Urinary bladder (tissue), 3 donors: ENCODE measurements at regions not wholly inside any gene's neighbourhood (a gene's known extent, or its start where the extent isn't known, plus 50 kb on each side); places are given as distances from the start of the nearest gene placed in this dataset.
A peak's percentile ranks its signal among the peaks of the same experiment; 100 is the strongest.
"Not testable (repeated sequence)": the region's sequence is repeated elsewhere in the genome, so short reads cannot be mapped to it uniquely, and the experiment has no call there.

ENCODE experiments used
- DNase-seq: peaks from one replicate; pipeline ENCODE4 v3.0.0-alpha.2; 2015; ENCODE audit errors: extremely low spot score
- H3K27ac ChIP-seq: one replicate; pipeline ENCODE4 v1.5.1; 2013; ENCODE audit warnings: low read depth, mild to moderate bottlenecking, moderate library complexity
- H3K36me3 ChIP-seq: one replicate; pipeline ENCODE4 v1.6.1; 2013; ENCODE audit warnings: mild to moderate bottlenecking, moderate library complexity; ENCODE audit not compliant: insufficient read depth
- H3K4me1 ChIP-seq: one replicate; pipeline ENCODE4 v1.6.1; 2013; ENCODE audit warnings: mild to moderate bottlenecking, moderate library complexity; ENCODE audit not compliant: insufficient read depth
- H3K4me3 ChIP-seq: one replicate; pipeline ENCODE4 v1.5.1; 2013; ENCODE audit warnings: low read depth, low read length
- WGBS: extraction: QIAGEN DNeasy Blood & Tissue Kit; methylation state at CpG from one replicate; pipeline ENCODE4 v1.1.7; 2013; 5-methylcytosine and 5-hydroxymethylcytosine counted together
- donor health status: healthy with polysubstance abuse.
- donor health status: healthy.

DNA sequence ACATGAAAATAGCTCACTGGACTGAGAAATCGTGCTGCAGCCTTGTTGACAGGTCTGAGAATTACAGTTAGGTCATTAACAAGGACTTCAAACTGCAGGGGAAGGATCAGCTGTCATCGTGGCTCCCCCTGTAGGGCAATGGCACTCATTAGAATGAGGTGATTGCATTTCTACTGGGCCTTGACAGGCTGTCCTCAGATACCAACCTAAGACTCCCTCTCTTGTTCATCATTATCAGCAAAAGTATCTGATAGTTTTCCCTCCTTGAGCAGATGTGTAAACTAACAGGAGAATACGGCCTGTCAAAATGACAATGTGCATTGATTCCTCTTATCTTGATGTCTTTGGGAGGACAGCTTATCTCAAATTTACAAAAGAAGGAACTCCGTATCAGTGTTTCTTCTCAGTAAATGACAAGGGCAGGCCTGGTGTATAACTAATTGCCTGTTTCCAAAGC, 648.5 kb upstream of the LRRN3 start:
- H3K4me1 ChIP-seq = no peaks in the 10 kb centered on the region
- 37% methylated on average over 4 of the region's 4 CpGs for WGBS
- H3K4me3 ChIP-seq = no peak overlapping the region

DNA sequence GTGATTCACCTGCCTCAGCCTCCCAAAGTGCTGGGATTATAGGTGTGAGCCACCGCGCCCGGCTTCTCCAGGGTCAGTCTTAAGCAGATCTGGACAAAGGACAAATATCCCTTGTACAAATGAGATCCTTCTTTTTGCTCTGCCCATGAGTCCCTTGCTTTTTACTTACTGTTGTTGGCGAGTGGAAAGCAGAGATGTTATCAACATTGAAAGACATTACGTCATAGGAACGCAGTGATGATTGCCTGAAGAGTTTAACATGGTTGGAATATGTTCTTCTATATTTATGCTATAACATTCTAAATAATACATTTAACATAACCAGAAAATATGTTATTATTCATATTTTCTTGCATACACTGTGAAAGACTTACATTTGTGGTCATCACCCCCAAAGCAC, 644.3 kb upstream of the LRRN3 start:
- Histone ChIP-seq H3K27ac (no peak overlapping the region), H3K4me3 (no peak overlapping the region), H3K4me1 (no peaks in the 10 kb centered on the region), H3K36me3 (no peaks in the 10 kb centered on the region)
- 97% methylated on average over 6 of the region's 6 CpGs for WGBS
- no peak for DNase-seq

More for the DNA sequence above, 648.5 kb upstream of the LRRN3 start:
- H3K27ac ChIP-seq = no peak overlapping the region
- H3K36me3 ChIP-seq = no peaks in the 10 kb centered on the region
- peak; percentile 4 for DNase-seq

DNA sequence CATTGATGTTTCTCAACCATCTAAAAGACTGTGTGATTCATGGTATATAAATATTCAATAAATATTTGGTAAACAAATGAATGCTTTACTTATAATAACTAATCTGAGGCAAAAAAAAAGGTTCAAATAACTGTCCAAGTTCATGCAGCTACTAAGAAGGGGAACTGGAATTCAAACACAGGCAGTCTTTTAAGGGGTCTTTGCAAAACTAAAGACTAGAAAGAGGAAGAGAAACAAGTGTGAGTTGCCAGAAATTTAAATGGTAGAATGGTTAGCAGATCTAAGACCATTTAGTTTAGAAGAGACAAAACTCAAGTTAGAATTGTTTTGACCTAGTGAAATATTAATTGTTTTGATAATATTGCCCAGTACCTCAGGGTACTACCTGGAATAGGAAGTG, 642.0 kb upstream of the LRRN3 start:
- H3K27ac ChIP-seq = no peak overlapping the region
- no peak overlapping the region for H3K4me3 ChIP-seq
- H3K4me1 ChIP-seq = no peaks in the 10 kb centered on the region
- no peak for DNase-seq
- no peaks in the 10 kb centered on the region for H3K36me3 ChIP-seq

DNA sequence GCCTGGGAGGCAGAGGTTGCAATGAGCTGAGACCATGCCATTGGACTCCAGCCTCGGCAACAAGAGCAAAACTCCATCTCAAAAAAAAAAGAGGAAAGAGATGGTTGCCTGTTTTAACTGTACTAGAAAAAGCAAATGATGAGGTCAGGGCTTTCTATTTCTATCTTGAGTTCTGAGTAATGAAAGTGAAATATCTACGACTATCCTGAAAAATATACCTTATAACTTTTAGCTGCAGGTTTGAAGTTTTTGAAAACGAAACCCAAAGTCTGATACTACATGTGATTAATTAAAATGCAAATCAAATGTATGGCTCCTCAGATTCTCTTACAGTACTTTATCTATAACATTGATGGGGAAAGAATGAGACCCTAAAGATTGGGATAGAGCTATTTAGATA, 636.2 kb upstream of the LRRN3 start:
- Histone ChIP-seq H3K27ac (no peak overlapping the region), H3K4me3 (no peak overlapping the region), H3K4me1 (no peaks in the 10 kb centered on the region), H3K36me3 (no peaks in the 10 kb centered on the region)
- 91% methylated on average over 3 of the region's 3 CpGs for WGBS
- DNase-seq = no peak

DNA sequence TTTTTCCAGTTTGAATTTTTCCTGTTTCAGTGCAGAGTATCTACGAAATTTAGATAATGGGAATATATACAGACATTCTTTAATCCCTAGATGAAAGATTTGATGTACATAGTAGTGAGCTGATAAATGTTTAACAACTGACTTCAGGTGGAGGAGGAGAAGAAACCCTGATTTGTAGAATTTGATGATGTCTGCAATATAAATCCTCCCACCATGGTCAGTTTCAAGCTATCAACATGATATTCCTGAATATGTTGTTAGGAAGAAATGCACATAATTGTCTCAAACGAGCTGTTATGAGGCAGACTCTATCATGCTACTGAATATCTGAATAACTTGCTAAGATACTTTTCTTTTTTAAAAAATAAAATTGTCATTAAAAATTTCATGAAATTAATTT, 629.3 kb upstream of the LRRN3 start:
- 49% methylated on average over 2 of the region's 2 CpGs for WGBS
- no peak for DNase-seq
- no peaks in the 10 kb centered on the region for H3K4me1 ChIP-seq
- H3K36me3 ChIP-seq = no peaks in the 10 kb centered on the region
- H3K27ac ChIP-seq = no peak overlapping the region
- no peak overlapping the region for H3K4me3 ChIP-seq

DNA sequence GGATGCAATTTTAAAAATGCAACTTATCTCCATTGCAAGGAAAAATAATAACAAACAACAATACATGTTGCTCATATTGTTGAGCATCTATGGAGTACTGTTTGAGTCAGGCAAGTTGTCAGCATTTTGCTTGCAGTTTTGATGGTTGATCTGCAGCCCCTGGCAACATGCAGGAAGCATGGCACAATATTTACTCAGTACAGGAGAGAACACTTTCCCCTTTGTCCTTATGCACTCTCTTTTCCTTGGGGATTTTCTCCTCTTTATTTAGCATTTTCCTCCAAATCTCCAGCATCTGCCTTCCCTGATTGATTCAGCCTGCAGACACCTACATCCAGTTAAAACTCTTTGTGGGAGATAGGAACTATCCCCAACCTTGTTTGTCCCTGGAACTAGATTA, 620.5 kb upstream of the LRRN3 start:
- DNase-seq = no peak
- Histone ChIP-seq H3K27ac (no peak overlapping the region), H3K4me3 (no peak overlapping the region), H3K36me3 (no peaks in the 10 kb centered on the region), H3K4me1 (no peaks in the 10 kb centered on the region)

DNA sequence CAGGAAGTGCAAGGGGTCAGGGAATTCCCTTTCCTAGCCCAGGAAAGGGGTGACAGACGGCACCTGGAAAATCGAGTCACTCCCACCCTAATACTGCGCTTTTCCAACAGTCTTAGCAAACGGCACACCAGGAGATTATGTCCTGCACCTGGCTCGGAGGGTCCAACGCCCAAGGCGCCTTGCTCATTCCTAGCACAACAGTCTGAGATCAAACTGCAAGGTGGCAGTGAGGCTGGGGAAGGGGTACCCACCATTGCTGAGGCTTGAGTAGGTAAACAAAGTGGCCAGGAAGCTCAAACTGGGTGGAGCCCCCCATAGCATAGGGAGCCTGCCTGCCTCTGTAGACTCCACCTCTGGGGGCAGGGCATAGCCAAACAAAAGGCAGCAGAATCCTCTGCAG, 618.5 kb upstream of the LRRN3 start:
- not testable (repeated sequence) for DNase-seq, H3K4me3 ChIP-seq, H3K36me3 ChIP-seq, H3K27ac ChIP-seq, H3K4me1 ChIP-seq
- WGBS = 83% methylated on average over 7 of the region's 7 CpGs

DNA sequence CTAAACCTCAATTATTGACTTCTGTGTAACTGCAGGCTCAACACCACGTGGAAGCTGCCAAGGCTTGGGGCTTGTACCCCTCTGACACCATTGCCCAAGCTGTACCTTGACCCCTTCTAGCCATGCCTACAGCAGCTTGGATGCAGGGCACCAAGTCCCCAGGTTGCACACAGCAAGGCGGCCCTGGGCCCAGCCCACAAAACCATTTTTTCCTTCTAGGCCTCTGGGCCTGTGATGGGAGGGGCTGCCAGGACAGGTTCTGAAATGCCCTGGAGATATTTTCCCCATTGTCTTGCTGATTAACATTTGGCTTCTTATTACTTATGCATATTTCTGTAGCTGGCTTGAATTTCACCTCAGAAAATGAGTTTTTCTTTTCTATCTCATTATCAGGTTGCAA, 610.0 kb upstream of the LRRN3 start:
- no peaks in the 10 kb centered on the region for H3K36me3 ChIP-seq
- no peaks in the 10 kb centered on the region for H3K4me1 ChIP-seq
- WGBS = 90% methylated on average over 2 of the region's 2 CpGs
- no peak overlapping the region for H3K4me3 ChIP-seq
- no peak overlapping the region for H3K27ac ChIP-seq
- DNase-seq = no peak

DNA sequence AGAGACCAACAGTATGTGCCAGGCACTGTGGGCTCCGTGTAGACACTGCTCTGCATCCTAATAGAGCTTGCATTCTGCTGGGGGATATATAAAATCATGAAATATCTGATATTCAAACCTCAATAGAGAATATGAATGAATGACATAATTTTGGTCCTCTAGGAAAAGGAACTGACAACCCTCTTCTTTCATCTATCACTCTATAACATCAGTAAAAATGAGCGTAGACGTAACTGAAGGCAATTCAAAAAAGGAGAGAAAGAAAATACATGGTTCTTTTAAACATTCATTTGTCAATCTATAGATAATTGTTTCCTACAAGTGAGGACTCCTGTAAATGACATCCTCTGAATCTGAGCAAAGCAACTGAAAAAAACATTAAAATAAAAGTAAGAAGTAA, 607.4 kb upstream of the LRRN3 start:
- no peaks in the 10 kb centered on the region for H3K36me3 ChIP-seq
- 97% methylated on average over 3 of the region's 3 CpGs for WGBS
- no peak overlapping the region for H3K4me3 ChIP-seq
- H3K27ac ChIP-seq = no peak overlapping the region
- H3K4me1 ChIP-seq = no peaks in the 10 kb centered on the region
- no peak for DNase-seq

DNA sequence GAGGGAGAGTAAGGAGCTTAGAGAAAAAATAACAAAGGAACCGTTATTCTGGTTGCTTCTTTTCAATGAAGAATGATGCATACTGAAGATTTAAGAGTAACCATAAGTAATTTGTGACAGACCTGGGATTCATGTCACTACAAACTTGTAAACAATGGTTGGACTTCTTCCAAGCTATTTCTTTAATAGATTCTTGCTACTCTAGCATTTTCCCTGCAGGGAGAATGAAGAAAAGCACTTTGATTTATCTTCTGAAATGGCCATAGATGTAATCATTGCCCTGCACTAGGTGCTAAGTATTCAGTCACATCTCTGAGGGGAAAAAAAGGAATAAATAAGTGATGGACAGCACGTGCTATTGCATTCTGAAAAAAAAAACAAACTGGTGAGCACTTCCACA, 606.6 kb upstream of the LRRN3 start:
- no peaks in the 10 kb centered on the region for H3K4me1 ChIP-seq
- no peaks in the 10 kb centered on the region for H3K36me3 ChIP-seq
- H3K4me3 ChIP-seq = no peak overlapping the region
- H3K27ac ChIP-seq = no peak overlapping the region
- WGBS = 66% methylated on average over 2 of the region's 2 CpGs
- no peak for DNase-seq

DNA sequence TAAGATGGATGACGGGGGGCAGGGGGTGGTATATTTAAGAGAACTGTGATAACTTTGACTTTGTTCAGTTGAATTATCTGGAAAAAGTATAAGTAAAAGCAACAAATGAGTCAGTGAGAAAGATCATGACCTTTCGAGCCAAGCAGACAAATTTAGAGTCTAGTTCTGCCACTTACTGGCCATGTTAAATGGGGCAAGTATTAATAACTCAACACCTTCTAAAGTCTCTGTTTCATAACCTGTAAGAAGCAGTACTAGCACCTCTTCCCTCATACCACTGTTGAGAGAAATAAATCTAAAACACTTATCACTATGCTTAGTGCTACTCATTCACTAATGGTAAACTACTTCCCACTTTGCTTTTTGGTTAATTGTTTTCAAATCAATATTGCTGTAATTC, 604.4 kb upstream of the LRRN3 start:
- DNase-seq = no peak
- H3K27ac ChIP-seq = no peak overlapping the region
- H3K4me3 ChIP-seq = no peak overlapping the region
- WGBS = 97% methylated on average over 2 of the region's 2 CpGs
- H3K4me1 ChIP-seq = no peaks in the 10 kb centered on the region
- H3K36me3 ChIP-seq = no peaks in the 10 kb centered on the region

DNA sequence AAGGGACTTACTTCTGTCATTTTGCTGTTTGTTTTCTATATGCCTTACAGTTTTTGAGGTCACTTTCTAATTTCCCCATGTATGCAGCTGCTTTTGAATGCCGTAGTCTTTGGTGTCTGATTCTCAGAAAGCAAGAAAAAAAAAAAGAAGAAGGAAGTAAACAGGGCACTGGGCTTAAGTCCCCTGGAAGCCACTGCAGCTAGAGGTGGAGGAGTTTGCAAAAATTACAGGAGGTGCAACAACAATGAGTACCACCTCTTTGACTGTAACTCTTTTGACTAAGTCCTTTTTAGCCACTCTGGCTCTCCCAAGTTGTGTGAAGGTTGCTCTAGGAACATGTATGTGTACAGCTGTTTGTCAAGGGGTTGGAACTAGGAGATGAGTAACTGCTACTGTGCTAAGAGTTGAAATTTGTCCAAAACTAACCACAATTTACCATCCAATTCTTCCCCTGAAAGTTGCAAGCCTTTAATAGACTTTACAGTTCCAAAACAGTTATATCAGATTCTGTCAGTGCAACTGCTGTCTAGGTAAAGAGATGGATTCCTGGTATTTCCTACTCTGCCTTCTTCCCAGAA, 588.0 kb upstream of the LRRN3 start:
- WGBS = 65% methylated on average over 1 of the region's 1 CpG
- no peaks in the 10 kb centered on the region for H3K36me3 ChIP-seq
- DNase-seq = no peak
- no peaks in the 10 kb centered on the region for H3K4me1 ChIP-seq
- H3K4me3 ChIP-seq = no peak overlapping the region
- H3K27ac ChIP-seq = no peak overlapping the region

DNA sequence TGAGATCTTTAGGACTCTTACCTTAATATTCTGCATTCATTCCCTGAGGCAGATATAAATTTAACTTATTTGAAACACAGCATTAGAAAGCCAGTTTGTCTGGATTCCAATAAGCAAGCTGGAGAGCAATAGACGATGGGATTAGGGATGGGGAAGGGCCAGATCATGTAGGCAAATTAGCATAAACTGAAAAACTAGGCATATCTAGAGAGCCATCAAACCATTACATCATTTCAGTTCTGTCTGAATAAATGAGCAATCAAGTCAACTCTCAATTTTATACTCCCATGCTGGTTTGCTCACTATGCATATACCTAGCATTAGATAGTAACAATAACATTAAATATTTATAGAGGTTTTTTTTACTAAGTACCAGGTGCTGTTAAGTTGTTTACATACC, 583.6 kb upstream of the LRRN3 start:
- no peak overlapping the region for H3K27ac ChIP-seq

DNA sequence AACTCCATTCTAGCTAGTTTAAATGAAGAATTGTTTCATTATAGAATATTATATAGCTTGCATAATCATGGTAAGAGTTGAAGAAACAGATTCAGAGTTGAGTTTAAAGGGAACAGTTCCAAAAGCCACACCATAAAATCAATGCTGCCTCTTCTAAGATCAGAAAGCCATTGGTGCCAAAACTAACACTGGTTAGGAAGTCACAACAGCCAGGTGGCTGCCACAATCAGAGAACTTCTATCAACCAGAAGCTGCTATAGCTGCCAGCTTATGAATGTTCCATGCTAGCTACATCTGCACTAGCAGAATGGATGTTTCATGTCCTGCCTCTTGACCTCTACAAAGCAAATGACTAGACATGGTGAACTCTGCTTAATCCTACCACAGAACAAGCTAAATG, 583.1 kb upstream of the LRRN3 start:
- no peak for DNase-seq
- no peaks in the 10 kb centered on the region for H3K4me1 ChIP-seq
- H3K36me3 ChIP-seq = no peaks in the 10 kb centered on the region
- H3K27ac ChIP-seq = no peak overlapping the region
- no peak overlapping the region for H3K4me3 ChIP-seq

More for the DNA sequence above, 583.6 kb upstream of the LRRN3 start:
- Histone ChIP-seq H3K4me1 (no peaks in the 10 kb centered on the region), H3K4me3 (no peak overlapping the region), H3K36me3 (no peaks in the 10 kb centered on the region)
- 68% methylated on average over 1 of the region's 1 CpG for WGBS
- no peak for DNase-seq

DNA sequence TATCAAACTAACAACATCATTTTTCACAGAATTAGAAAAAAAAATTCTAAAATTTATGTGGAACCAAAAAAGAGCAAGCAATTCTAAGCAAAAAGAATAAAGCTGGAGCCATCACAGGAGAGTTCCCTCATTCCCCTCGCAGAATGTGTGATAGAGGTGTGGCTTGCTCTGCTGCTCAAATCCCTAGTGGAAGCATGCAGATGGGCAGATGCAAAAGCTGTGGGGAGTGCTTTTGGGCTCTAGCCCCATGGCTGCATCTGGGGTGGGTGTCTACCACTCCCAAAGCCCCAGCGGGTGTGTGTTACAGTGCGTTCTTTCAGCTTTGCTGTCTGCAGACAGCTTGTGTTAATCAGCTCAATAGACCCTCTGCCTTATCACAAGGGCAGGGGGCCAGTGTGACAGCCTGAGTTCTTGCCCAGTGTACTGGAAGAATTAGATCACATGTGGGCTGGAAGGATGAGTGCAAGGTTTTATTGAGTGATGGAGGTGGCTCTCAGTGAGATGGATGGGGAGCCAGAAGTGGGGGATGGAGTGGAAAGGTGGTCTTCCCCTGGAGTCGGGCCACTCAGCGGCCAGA, 575.9 kb upstream of the LRRN3 start:
- DNase-seq, H3K4me1 ChIP-seq, H3K4me3 ChIP-seq, H3K36me3 ChIP-seq, H3K27ac ChIP-seq: not testable (repeated sequence)
- 56% methylated on average over 5 of the region's 5 CpGs for WGBS
